AG08395 (cell line): ENCODE measurements at regions not wholly inside any gene's neighbourhood (a gene's known extent, or its start where the extent isn't known, plus 50 kb on each side); places are given as distances from the start of the nearest gene placed in this dataset.
"Not testable (repeated sequence)": the region's sequence is repeated elsewhere in the genome, so short reads cannot be mapped to it uniquely, and the experiment has no call there.

Experiments
- DNase-seq: peaks from one replicate; pipeline ENCODE4 v3.0.0; 2012; ENCODE audit warnings: mixed read lengths, low spot score

DNA sequence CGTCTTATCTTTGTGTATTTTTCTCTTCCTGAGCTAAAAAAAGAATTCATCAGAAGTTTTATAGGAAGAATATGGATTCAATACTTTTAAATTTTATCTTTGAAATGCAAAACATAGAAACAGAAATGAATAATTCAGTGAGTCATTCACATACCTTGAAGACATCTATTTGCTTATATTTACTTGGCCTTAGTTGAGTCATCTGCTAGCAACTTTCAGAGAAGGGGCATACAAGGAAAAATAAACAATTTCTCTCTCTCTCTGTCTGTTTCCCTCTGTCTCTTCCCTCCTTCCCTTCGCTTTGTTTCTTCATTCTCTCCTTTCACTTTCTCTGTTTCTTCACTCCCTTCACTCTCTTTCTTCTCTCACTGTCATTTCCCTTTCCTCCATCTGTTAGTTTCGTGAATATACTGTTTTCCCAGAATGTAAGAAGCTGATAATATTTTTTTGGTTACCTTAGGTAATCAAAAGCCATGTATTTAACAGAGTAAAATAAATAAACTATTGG is 477.2 kb downstream of the BRINP3 start:
- no peak for DNase-seq

- no peak for DNase-seq
These were observed 476.5 kb downstream of the BRINP3 start for GRCh38 chr1:190001187-190001586.

GRCh38 chr1:190003376-190003775 is 474.3 kb downstream of the BRINP3 start:
- DNase-seq, result no peak

- no peak for DNase-seq
These were observed 466.1 kb downstream of the BRINP3 start for GRCh38 chr1:190011585-190011984.

DNA sequence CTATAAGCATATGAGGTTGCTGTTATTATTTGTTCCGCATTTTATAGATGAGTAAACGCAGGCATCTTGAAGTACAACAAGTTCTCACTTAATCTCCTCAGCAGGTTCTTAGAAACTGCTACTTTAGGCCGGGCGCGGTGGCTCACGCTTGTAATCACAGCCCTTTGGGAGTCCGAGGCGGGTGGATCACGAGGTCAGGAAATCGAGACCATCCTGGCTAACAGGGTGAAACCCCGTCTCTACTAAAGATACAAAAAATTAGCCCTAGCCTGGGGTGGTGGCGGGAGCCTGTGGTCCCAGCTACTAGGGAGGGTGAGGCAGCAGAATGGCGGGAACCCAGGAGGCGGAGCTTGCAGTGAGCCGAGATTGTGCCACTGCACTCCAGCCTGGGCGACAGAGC is 458.5 kb downstream of the BRINP3 start:
- DNase-seq, result not testable (repeated sequence)

GRCh38 chr1:190019717-190020116 is 457.9 kb downstream of the BRINP3 start:
- DNase-seq, result no peak

DNA sequence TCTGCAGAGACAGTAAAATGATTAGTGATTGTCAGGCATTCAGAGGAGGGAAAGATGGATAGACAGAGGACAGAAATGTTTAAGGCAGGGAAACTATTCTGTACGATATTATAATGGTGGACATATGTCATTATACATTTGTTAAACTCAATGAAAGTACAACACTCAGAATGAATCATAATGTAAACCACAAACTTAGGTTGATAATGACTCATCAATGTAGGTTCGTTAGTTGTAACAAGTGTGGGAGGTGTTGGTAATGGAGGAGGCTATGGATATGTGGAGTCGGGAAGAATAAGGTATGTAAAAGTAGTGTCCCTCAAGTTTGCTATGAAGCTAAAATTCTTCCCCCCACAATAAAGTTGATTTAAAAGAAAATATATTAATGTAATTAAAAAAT is 455.0 kb downstream of the BRINP3 start:
- no peak for DNase-seq

DNA sequence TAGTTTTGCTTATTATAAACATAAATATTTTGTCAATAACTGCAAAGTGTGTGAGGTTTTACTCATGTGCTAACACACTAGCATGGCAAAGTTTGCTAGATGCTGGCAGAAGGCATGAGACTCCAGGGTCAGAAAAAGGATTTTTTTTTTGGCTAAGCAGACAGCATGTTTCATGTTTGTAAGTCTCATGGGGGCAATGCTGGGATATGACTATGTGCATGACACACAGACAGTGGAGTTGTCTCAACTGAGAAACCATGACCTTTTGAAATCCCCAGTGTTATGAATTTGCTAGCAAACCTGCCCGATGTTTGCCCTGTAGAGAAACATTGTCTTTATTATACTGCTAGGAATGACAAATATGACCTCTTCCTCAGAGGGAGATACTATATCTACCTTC is 448.2 kb downstream of the BRINP3 start:
- DNase-seq, result no peak

DNA sequence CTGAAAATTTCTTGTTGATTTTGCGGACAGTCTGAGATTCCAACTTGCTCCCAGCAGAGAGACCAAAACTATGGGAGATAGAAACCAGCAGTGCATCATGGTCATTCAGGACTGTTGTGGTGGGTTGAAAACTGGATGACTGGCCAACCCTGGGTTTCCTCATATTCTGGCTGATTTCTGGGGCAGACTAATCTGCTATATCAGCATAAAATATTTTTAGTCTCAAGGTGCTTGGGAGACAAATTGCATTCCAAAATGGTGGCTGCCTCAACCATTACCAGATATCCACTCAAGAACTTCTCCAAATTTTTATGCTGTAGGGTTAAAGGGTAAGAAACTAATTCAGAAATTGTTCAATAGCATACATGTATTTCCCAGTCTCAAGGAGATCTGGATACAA is 434.0 kb downstream of the BRINP3 start:
- no peak for DNase-seq

DNA sequence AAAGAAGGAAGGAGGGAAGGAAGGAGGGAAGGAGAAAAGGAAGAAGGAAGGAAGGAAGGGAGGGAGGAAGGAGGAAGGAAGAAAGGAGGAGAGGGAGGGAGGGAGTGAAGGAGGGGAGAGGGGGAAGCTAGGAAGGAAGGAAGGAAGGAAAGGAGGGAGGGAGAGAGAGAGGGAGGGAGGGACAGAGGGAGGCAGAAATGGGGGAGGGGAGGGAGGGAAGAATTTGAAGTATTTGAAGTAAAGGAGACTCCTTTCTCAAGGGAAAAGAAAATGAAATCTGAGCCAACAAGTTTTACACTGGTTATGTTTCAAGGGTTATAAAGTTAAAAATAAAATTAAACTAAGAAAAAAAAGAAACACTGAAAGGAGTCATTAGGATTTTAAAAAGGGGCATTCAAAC is 431.4 kb downstream of the BRINP3 start:
- DNase-seq, result no peak
